Heart left ventricle (tissue), 13 donors: ENCODE measurements at regions not wholly inside any gene's neighbourhood (a gene's known extent, or its start where the extent isn't known, plus 50 kb on each side); places are given as distances from the start of the nearest gene placed in this dataset.

Experiments used
- POLR2A ChIP-seq, 2 donors: fragments of 450-650 bp; IDR thresholded peaks; one replicate each; pipeline ENCODE4 v1.6.1; 2017; ENCODE audit warnings: antibody characterized with exemption in 2 of 2, mild to moderate bottlenecking in 2 of 2, moderate library complexity in 2 of 2
- TF ChIP-seq, protein P1 (sequence below), 12 donors: fragments of 200-600 bp; sonication (generic) in 4 of 12; IDR thresholded peaks; one replicate each; pipeline versions ENCODE4 v1.5.0 to v1.8.0; 2018 to 2022; ENCODE audit warnings: antibody characterized with exemption in 12 of 12, mild to moderate bottlenecking in 5 of 12
- donor health status: ischemic (EF 13 %, LVEDD 7.1; RV severe dilation, severe dysfunction).
- donor health status: DM: no; HTN: yes; CAD: no.
- donor health status: DM: no; HTN: no; CAD: no.
- donor health status: ischemic (EF 25% LVEDD 6.9; RV normal size, moderate dysfunction).
- donor health status: ischemic (EF 25% LVEDD 5.7; RV mildly dilated, moderate dysfunction).
- donor health status: ischemic (EF 35%, LVEDD 5.7; RV mildly dilated, moderate dysfunction).
- donor health status: nonischemic (EF 11% LVEDD 7.7; RV severe dilation, severe dysfunction).
- donor health status: DM: yes; HTN: yes; CAD: no.
- donor health status: PGD.
- donor health status: ischemic (EF 29% LVEDD 5.4; RV normal size, mild dysfunction).
- donor health status: nonischemic (EF 23%, LVEDD 6.1; RV moderate dilation, normal function).

DNA sequence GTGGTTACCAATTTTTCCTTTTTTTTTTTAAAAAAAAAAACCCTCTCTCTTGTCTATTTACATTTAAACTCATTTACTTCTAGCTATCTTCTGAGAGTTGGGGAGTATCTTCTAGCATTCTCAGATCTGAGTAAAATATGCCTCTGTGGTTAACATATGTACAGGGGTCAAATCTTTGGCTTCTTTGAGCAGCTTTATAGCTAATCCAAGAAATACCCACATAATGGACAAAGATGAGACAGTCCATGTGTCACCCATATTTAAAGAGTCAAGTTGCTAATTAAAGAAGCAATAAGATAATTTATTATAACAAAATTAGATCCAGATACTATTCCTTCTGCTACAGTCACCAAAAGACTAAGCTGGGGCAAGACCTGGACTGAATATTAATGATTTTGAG lies 139.0 kb upstream of the HNRNPA3 start:
- TF ChIP-seq, protein P1, sequence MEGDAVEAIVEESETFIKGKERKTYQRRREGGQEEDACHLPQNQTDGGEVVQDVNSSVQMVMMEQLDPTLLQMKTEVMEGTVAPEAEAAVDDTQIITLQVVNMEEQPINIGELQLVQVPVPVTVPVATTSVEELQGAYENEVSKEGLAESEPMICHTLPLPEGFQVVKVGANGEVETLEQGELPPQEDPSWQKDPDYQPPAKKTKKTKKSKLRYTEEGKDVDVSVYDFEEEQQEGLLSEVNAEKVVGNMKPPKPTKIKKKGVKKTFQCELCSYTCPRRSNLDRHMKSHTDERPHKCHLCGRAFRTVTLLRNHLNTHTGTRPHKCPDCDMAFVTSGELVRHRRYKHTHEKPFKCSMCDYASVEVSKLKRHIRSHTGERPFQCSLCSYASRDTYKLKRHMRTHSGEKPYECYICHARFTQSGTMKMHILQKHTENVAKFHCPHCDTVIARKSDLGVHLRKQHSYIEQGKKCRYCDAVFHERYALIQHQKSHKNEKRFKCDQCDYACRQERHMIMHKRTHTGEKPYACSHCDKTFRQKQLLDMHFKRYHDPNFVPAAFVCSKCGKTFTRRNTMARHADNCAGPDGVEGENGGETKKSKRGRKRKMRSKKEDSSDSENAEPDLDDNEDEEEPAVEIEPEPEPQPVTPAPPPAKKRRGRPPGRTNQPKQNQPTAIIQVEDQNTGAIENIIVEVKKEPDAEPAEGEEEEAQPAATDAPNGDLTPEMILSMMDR (IDR thresholded peaks at IDR 0.05): no peak
- no peak for TF ChIP-seq POLR2A (IDR thresholded peaks at IDR 0.05)
